ENCODE measurements at regions not wholly inside any gene's neighbourhood (a gene's known extent, or its start where the extent isn't known, plus 50 kb on each side); places are given as distances from the start of the nearest gene placed in this dataset.

GRCh38 chr10:36676321-36676720, 449.1 kb upstream of the ANKRD30A start:
- TF ChIP-seq, protein P1, sequence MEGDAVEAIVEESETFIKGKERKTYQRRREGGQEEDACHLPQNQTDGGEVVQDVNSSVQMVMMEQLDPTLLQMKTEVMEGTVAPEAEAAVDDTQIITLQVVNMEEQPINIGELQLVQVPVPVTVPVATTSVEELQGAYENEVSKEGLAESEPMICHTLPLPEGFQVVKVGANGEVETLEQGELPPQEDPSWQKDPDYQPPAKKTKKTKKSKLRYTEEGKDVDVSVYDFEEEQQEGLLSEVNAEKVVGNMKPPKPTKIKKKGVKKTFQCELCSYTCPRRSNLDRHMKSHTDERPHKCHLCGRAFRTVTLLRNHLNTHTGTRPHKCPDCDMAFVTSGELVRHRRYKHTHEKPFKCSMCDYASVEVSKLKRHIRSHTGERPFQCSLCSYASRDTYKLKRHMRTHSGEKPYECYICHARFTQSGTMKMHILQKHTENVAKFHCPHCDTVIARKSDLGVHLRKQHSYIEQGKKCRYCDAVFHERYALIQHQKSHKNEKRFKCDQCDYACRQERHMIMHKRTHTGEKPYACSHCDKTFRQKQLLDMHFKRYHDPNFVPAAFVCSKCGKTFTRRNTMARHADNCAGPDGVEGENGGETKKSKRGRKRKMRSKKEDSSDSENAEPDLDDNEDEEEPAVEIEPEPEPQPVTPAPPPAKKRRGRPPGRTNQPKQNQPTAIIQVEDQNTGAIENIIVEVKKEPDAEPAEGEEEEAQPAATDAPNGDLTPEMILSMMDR (IDR thresholded peaks at IDR 0.05), result no peak
- TF ChIP-seq POLR2A (IDR thresholded peaks at IDR 0.05) (no peak), EP300 (IDR thresholded peaks at IDR 0.05) (no peak)
